Amygdala (tissue), 56 donors: ENCODE measurements at regions not wholly inside any gene's neighbourhood (a gene's known extent, or its start where the extent isn't known, plus 50 kb on each side); places are given as distances from the start of the nearest gene placed in this dataset.

Experiments
- DNase-seq, 56 donors: peaks; one replicate each; lab custom pipeline; 2025; lab: John Stamatoyannopoulos, UW

- no peak for DNase-seq
These were observed 73.3 kb downstream of the RFC3 start for GRCh38 chr13:33891196-33891742.

GRCh38 chr13:33893559-33893958 is 75.6 kb downstream of the RFC3 start:
- no peak for DNase-seq

- DNase-seq = no peak
These were observed 86.5 kb downstream of the RFC3 start for GRCh38 chr13:33904431-33904830.

GRCh38 chr13:33908116-33908515 is 90.2 kb downstream of the RFC3 start:
- no peak for DNase-seq

GRCh38 chr13:33910255-33910654 is 92.3 kb downstream of the RFC3 start:
- DNase-seq = no peak

GRCh38 chr13:33911521-33911920 is 93.6 kb downstream of the RFC3 start:
- DNase-seq = no peak

GRCh38 chr13:33913829-33914228 is 95.9 kb downstream of the RFC3 start:
- no peak for DNase-seq

- no peak for DNase-seq
These were observed 99.2 kb downstream of the RFC3 start for GRCh38 chr13:33917190-33917589.

GRCh38 chr13:33918199-33918932 is 100.4 kb downstream of the RFC3 start:
- no peak for DNase-seq

- DNase-seq = no peak
These were observed 101.2 kb downstream of the RFC3 start for GRCh38 chr13:33919120-33919519.

- DNase-seq = no peak
These were observed 107.6 kb downstream of the RFC3 start for GRCh38 chr13:33925563-33925962.

GRCh38 chr13:33927315-33927714 is 109.4 kb downstream of the RFC3 start:
- DNase-seq = no peak

GRCh38 chr13:33931397-33932311 is 113.7 kb downstream of the RFC3 start:
- DNase-seq = peak in 2 of 56 donors; percentile 1 to 28

- no peak for DNase-seq
These were observed 114.9 kb downstream of the RFC3 start for GRCh38 chr13:33932769-33933406.

GRCh38 chr13:33933810-33934209 is 115.9 kb downstream of the RFC3 start:
- no peak for DNase-seq

- DNase-seq = no peak
These were observed 116.4 kb downstream of the RFC3 start for GRCh38 chr13:33934343-33934742.

- DNase-seq = no peak
These were observed 117.0 kb downstream of the RFC3 start for GRCh38 chr13:33934951-33935371.

- DNase-seq = no peak
These were observed 118.0 kb downstream of the RFC3 start for GRCh38 chr13:33935969-33936368.

GRCh38 chr13:33937373-33938098 is 119.6 kb downstream of the RFC3 start:
- DNase-seq = peak in 1 of 56 donors; percentile 5

GRCh38 chr13:33940256-33940655 is 122.3 kb downstream of the RFC3 start:
- DNase-seq = no peak
